Peyer's patch (tissue), 4 donors: ENCODE measurements at regions not wholly inside any gene's neighbourhood (a gene's known extent, or its start where the extent isn't known, plus 50 kb on each side); places are given as distances from the start of the nearest gene placed in this dataset.

Source experiments
- DNase-seq, 3 donors: peaks; one replicate each; pipeline ENCODE4 v3.0.0-alpha.2; 2017 to 2019
- H3K27ac ChIP-seq, 4 donors: fragments of 200-600 bp; sonication (generic); one replicate each; pipeline ENCODE4 v1.5.1; 2016 to 2019
- H3K27me3 ChIP-seq, 2 donors: fragments of 200-600 bp; sonication (generic); one replicate each; pipeline ENCODE4 v1.5.1; 2019
- H3K36me3 ChIP-seq, 3 donors: fragments of 200-600 bp; sonication (generic); one replicate each; pipeline ENCODE4 v1.5.1; 2016 to 2019
- H3K4me1 ChIP-seq, 4 donors: fragments of 200-600 bp; sonication (generic); one replicate each; pipeline ENCODE4 v1.5.1; 2016 to 2019
- H3K4me3 ChIP-seq, 4 donors: fragments of 200-600 bp; sonication (generic); 1 replicate in 3 of 4; 2 replicates in 1 of 4; pipeline ENCODE4 v1.5.1; 2016 to 2019; ENCODE audit warnings: mild to moderate bottlenecking in 1 of 4
- H3K9me3 ChIP-seq, 4 donors: fragments of 200-600 bp; sonication (generic); one replicate each; pipeline ENCODE4 v1.5.1; 2016 to 2019; ENCODE audit warnings: mild to moderate bottlenecking in 1 of 4
- POLR2A ChIP-seq, 2 donors: fragments of 450-650 bp; IDR thresholded peaks; one replicate each; pipeline ENCODE4 v1.5.1; 2017; ENCODE audit warnings: antibody characterized with exemption in 2 of 2, mild to moderate bottlenecking in 2 of 2, moderate library complexity in 2 of 2
- TF ChIP-seq, protein P1 (sequence below), 6 experiments: fragments of 450-650 bp in 4 of 6; fragments of 200-600 bp in 2 of 6; sonication (generic) in 1 of 6; IDR thresholded peaks; one replicate each; pipeline ENCODE4 v1.5.1; 2017 to 2019; ENCODE audit warnings: antibody characterized with exemption in 6 of 6, mild to moderate bottlenecking in 3 of 6, moderate library complexity in 1 of 6

DNA sequence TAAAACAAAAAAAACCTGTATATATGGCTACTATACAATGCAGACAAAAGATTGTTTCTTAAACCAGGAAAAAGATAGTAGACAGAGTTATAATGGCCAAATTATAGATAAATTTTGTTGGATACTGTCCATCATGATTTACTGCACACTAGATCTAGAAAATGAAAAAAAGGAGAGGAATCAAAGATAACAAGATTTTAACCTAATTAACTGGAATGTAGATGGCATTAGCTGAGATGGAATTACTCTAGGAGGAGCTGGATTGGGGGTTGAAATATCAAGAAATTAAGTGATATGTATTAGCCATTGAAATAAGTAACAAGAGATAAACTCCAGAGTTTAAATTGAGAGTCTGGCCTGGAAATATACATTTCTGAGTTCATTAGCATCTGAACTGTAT is 1489.1 kb downstream of the PLA2G4A start:
- no peaks in the 10 kb centered on the region for H3K9me3 ChIP-seq

DNA sequence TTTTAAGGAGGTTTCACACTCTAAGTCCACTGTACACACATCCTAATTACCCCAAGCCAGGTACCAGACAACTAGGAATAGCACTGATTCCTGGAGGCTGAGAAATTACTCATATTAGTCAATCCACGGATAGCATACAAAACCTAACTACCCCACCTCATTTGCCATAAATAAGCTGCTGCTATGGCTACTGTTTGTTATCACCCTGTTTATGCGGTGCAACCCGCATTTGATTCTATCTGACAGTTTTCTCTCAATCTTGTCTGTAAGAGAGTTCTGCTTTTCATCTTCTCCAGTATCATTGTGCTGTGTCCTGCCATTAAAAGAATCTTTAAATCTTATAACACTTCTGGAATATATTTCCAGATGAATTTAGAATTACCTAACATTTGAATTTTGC is 1496.5 kb downstream of the PLA2G4A start:
- no peak for TF ChIP-seq POLR2A (IDR thresholded peaks at IDR 0.05)
- TF ChIP-seq, protein P1, sequence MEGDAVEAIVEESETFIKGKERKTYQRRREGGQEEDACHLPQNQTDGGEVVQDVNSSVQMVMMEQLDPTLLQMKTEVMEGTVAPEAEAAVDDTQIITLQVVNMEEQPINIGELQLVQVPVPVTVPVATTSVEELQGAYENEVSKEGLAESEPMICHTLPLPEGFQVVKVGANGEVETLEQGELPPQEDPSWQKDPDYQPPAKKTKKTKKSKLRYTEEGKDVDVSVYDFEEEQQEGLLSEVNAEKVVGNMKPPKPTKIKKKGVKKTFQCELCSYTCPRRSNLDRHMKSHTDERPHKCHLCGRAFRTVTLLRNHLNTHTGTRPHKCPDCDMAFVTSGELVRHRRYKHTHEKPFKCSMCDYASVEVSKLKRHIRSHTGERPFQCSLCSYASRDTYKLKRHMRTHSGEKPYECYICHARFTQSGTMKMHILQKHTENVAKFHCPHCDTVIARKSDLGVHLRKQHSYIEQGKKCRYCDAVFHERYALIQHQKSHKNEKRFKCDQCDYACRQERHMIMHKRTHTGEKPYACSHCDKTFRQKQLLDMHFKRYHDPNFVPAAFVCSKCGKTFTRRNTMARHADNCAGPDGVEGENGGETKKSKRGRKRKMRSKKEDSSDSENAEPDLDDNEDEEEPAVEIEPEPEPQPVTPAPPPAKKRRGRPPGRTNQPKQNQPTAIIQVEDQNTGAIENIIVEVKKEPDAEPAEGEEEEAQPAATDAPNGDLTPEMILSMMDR (IDR thresholded peaks at IDR 0.05) = no peak
- Histone ChIP-seq H3K4me3 (no peak overlapping the region), H3K27me3 (no peaks in the 10 kb centered on the region), H3K27ac (no peak overlapping the region), H3K9me3 (no peaks in the 10 kb centered on the region), H3K36me3 (no peaks in the 10 kb centered on the region), H3K4me1 (no peaks in the 10 kb centered on the region)
- no peak for DNase-seq

More for the DNA sequence above, 1489.1 kb downstream of the PLA2G4A start:
- H3K27me3 ChIP-seq = no peaks in the 10 kb centered on the region
- H3K27ac ChIP-seq = no peak overlapping the region
- DNase-seq = no peak
- H3K4me3 ChIP-seq = no peak overlapping the region
- no peaks in the 10 kb centered on the region for H3K4me1 ChIP-seq
- TF ChIP-seq, protein P1 (IDR thresholded peaks at IDR 0.05) = no peak
- no peak for TF ChIP-seq POLR2A (IDR thresholded peaks at IDR 0.05)
- no peaks in the 10 kb centered on the region for H3K36me3 ChIP-seq

- H3K27ac ChIP-seq = no peak overlapping the region
- H3K4me1 ChIP-seq = no peaks in the 10 kb centered on the region
- TF ChIP-seq, protein P1 (IDR thresholded peaks at IDR 0.05) = no peak
- TF ChIP-seq POLR2A (IDR thresholded peaks at IDR 0.05) = no peak
- DNase-seq = no peak
- H3K9me3 ChIP-seq = no peaks in the 10 kb centered on the region
- H3K27me3 ChIP-seq = no peaks in the 10 kb centered on the region
- H3K4me3 ChIP-seq = no peak overlapping the region
- no peaks in the 10 kb centered on the region for H3K36me3 ChIP-seq
These were observed 1515.2 kb downstream of the PLA2G4A start for GRCh38 chr1:188343914-188344313.

- Histone ChIP-seq H3K27me3 (no peaks in the 10 kb centered on the region), H3K27ac (no peak overlapping the region), H3K9me3 (no peaks in the 10 kb centered on the region), H3K4me3 (no peak overlapping the region), H3K4me1 (no peaks in the 10 kb centered on the region), H3K36me3 (no peaks in the 10 kb centered on the region)
- no peak for TF ChIP-seq POLR2A (IDR thresholded peaks at IDR 0.05)
- TF ChIP-seq, protein P1 (IDR thresholded peaks at IDR 0.05) = no peak
- DNase-seq = no peak
These were observed 1521.4 kb downstream of the PLA2G4A start for GRCh38 chr1:188350104-188350503.

GRCh38 chr1:188355082-188355481 is 1526.3 kb downstream of the PLA2G4A start:
- Histone ChIP-seq H3K4me3 (no peak overlapping the region), H3K4me1 (no peaks in the 10 kb centered on the region), H3K9me3 (peaks cover 0 to 5% (median 0%) of the 10 kb centered on the region in 4 donors), H3K27me3 (no peaks in the 10 kb centered on the region), H3K36me3 (no peaks in the 10 kb centered on the region), H3K27ac (no peak overlapping the region)
- DNase-seq = no peak
- no peak for TF ChIP-seq POLR2A (IDR thresholded peaks at IDR 0.05)
- TF ChIP-seq, protein P1 (IDR thresholded peaks at IDR 0.05) = no peak

DNA sequence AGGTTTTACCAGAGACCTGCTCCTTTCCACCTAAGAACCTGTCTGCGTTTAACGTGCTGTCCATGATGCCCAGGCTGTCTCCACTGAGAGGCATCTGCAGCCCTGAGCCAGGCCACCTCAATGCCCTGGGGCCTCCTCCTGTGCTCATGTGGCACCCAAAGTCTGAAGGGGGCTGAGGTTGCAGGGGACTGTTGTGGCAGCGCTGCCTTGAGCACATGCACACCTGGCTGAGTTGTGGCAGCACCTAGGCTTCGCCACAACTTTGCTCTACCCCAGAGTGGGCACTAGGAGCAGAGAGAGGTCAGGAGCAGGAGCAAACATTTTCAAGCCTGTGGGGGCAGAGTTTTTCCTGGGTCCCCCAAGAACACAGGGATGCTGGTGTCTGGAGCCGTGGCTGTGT is 1527.1 kb downstream of the PLA2G4A start:
- Histone ChIP-seq H3K4me3 (no peak overlapping the region), H3K9me3 (peaks cover 0 to 5% (median 0%) of the 10 kb centered on the region in 4 donors), H3K27me3 (no peaks in the 10 kb centered on the region), H3K27ac (no peak overlapping the region), H3K36me3 (no peaks in the 10 kb centered on the region), H3K4me1 (no peaks in the 10 kb centered on the region)
- DNase-seq = no peak
- TF ChIP-seq POLR2A (IDR thresholded peaks at IDR 0.05) = no peak
- TF ChIP-seq, protein P1 (IDR thresholded peaks at IDR 0.05) = no peak
